Fibroblast of lung (primary cell): ENCODE measurements at regions not wholly inside any gene's neighbourhood (a gene's known extent, or its start where the extent isn't known, plus 50 kb on each side); places are given as distances from the start of the nearest gene placed in this dataset.

ENCODE experiments used
- EZH2 ChIP-seq: IDR thresholded peaks from 2 replicates; pipeline ENCODE4 v1.5.1; 2012; ENCODE audit warnings: low read length, control low read depth, mild to moderate bottlenecking; ENCODE audit errors: missing control alignments
- TF ChIP-seq, protein P1 (sequence below), 2 donors: IDR thresholded peaks in 1 of 2; conservative IDR thresholded peaks in 1 of 2; 1 replicate in 1 of 2; 2 replicates in 1 of 2; pipeline ENCODE4 v1.5.1; 2011 to 2012; ENCODE audit warnings: low read length in 2 of 2, control low read depth in 1 of 2, inconsistent platforms in 1 of 2, low read depth in 1 of 2, mild to moderate bottlenecking in 1 of 2

DNA sequence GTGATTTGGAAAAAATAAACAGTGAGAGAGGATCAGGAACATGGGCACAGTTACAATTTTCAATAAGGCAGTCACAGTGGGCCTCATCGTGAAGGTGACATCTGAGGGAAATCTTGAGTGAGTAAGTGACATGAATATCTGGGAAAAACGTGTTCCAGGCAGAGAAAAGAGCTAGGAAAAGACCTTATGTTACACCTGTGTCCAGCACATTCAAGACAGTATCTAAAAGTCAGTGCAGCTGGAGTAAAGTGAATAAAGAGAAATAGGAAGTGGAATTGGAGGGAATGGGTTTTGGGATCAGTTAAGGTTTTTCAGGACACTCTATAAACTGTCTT lies 827.5 kb upstream of the FAT3 start:
- TF ChIP-seq, protein P1, sequence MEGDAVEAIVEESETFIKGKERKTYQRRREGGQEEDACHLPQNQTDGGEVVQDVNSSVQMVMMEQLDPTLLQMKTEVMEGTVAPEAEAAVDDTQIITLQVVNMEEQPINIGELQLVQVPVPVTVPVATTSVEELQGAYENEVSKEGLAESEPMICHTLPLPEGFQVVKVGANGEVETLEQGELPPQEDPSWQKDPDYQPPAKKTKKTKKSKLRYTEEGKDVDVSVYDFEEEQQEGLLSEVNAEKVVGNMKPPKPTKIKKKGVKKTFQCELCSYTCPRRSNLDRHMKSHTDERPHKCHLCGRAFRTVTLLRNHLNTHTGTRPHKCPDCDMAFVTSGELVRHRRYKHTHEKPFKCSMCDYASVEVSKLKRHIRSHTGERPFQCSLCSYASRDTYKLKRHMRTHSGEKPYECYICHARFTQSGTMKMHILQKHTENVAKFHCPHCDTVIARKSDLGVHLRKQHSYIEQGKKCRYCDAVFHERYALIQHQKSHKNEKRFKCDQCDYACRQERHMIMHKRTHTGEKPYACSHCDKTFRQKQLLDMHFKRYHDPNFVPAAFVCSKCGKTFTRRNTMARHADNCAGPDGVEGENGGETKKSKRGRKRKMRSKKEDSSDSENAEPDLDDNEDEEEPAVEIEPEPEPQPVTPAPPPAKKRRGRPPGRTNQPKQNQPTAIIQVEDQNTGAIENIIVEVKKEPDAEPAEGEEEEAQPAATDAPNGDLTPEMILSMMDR (conservative IDR thresholded peaks at IDR 0.05 in 1 of 2, IDR thresholded peaks at IDR 0.05 in 1 of 2; ENCODE audit: low read depth in 1 of 2, low read length in 2 of 2) = no peak
- no peak for TF ChIP-seq EZH2
